Transverse colon (tissue), 4 donors: ENCODE measurements at regions not wholly inside any gene's neighbourhood (a gene's known extent, or its start where the extent isn't known, plus 50 kb on each side); places are given as distances from the start of the nearest gene placed in this dataset.
"Not testable (repeated sequence)": the region's sequence is repeated elsewhere in the genome, so short reads cannot be mapped to it uniquely, and the experiment has no call there.

Experiments used
- DNase-seq: peaks from one replicate; pipeline ENCODE4 v3.0.0-alpha.2; 2019
- H3K27ac ChIP-seq, 4 donors: fragments of 200-600 bp; sonication (generic); 2 replicates each; pipeline ENCODE4 v1.5.1; 2016 to 2018; ENCODE audit warnings: inconsistent platforms in 4 of 4
- H3K27me3 ChIP-seq: fragments of 200-600 bp; sonication (generic); 2 replicates; pipeline ENCODE4 v1.5.1; 2017; ENCODE audit warnings: inconsistent platforms
- H3K36me3 ChIP-seq, 4 donors: fragments of 200-600 bp; sonication (generic); 2 replicates each; pipeline ENCODE4 v1.5.1; 2017 to 2019; ENCODE audit warnings: inconsistent platforms in 4 of 4
- H3K4me1 ChIP-seq, 4 donors: fragments of 200-600 bp; sonication (generic); 2 replicates each; pipeline ENCODE4 v1.5.1; 2017 to 2020; ENCODE audit warnings: inconsistent platforms in 4 of 4
- H3K4me3 ChIP-seq, 4 donors: fragments of 200-600 bp; sonication (generic); 1 replicate in 1 of 4; 2 replicates in 3 of 4; pipeline versions ENCODE4 v1.5.1 to v1.6.1; 2017 to 2019; ENCODE audit warnings: inconsistent platforms in 4 of 4
- H3K9me3 ChIP-seq, 2 donors: fragments of 200-600 bp; sonication (generic); 2 replicates each; pipeline ENCODE4 v1.5.1; 2017 to 2019; ENCODE audit warnings: inconsistent platforms in 2 of 2
- EP300 ChIP-seq: sonication (generic); formaldehyde crosslinking; IDR thresholded peaks from one replicate; pipeline ENCODE4 v1.6.1; 2017; ENCODE audit warnings: antibody characterized with exemption, low read depth
- POLR2A ChIP-seq: fragments of 450-650 bp; IDR thresholded peaks from one replicate; pipeline ENCODE4 v1.6.1; 2016; ENCODE audit warnings: antibody characterized with exemption, mild to moderate bottlenecking, moderate library complexity
- POLR2AphosphoS5 ChIP-seq, 3 donors: sonication (generic); formaldehyde crosslinking; IDR thresholded peaks; one replicate each; pipeline ENCODE4 v1.6.1; 2016; ENCODE audit warnings: antibody characterized with exemption in 3 of 3
- WGBS, 2 donors: methylation state at CpG; one replicate each; pipeline ENCODE4 v1.1.5; 2018; ENCODE audit warnings: low coverage in 1 of 2; 5-methylcytosine and 5-hydroxymethylcytosine counted together
- in situ Hi-C, 4 donors: fragments of 200-750 bp; cut with MboI; loops; one replicate each; pipeline versions ENCODE4 v1.15.0 to v1.15.1; 2017; ENCODE audit warnings: low sequenced_read_pairs in 3 of 4, low pct_ligation_motif_present in 1 of 4, low pct_unique_long_range_greater_than_20kb in 1 of 4
- intact Hi-C: fragments of 100-400 bp; cut with DNase I; formaldehyde crosslinking; loops from one replicate; pipeline ENCODE4 v1.15.1; 2023; ENCODE audit warnings: low total_unique reads
- TF ChIP-seq, protein P1 (sequence below), 5 experiments: fragments of 200-600 bp in 3 of 5; fragments of 450-650 bp in 2 of 5; sonication (generic) in 3 of 5; IDR thresholded peaks; 1 replicate in 2 of 5; 2 replicates in 3 of 5; pipeline ENCODE4 v1.5.1; 2016 to 2017; ENCODE audit warnings: antibody characterized with exemption in 5 of 5, inconsistent platforms in 3 of 5, mild to moderate bottlenecking in 2 of 5, moderate library complexity in 1 of 5

DNA sequence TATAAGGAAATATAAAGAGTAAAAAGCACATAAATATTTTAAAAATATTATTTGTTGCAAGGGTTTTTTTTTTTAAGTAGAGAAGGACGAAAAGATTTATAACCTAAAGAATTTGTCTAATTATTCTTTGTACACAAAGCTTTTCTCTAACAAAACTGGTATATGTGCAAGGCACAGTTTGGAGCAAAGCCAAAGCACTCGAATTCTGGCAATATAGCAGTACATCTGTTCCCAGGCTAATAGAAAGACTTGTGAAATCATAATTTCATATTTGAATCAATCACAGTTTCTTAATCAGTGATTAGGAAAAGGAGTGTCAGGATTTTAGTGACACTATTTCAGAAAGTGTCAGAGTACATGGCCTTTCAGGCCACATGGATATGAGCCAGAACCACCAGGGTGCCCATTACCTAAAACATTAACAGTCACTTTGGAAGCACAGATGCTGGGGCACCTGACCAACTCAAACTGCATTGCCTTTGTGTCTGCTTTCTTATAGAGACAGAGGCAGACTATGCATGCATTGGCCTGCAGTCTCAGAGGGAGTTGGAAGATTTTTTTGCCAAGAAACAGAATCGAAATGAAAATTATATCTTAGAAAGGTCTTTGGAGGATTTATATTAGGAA is 651.8 kb upstream of the SGO1 start:
- in situ Hi-C loops (no loop called here), intact Hi-C loops (no loop called here)
- no peak for DNase-seq
- WGBS, 2 donors = 32 to 35% methylated on average over 3 of the region's 3 CpGs
- Histone ChIP-seq H3K9me3 (peaks cover 0 to 8% of the 10 kb centered on the region in 2 donors), H3K36me3 (no peaks in the 10 kb centered on the region), H3K27me3 (no peaks in the 10 kb centered on the region), H3K4me1 (no peaks in the 10 kb centered on the region), H3K4me3 (no peak overlapping the region), H3K27ac (no peak overlapping the region)
- TF ChIP-seq POLR2AphosphoS5 (IDR thresholded peaks at IDR 0.05) = no peak
- TF ChIP-seq, protein P1, sequence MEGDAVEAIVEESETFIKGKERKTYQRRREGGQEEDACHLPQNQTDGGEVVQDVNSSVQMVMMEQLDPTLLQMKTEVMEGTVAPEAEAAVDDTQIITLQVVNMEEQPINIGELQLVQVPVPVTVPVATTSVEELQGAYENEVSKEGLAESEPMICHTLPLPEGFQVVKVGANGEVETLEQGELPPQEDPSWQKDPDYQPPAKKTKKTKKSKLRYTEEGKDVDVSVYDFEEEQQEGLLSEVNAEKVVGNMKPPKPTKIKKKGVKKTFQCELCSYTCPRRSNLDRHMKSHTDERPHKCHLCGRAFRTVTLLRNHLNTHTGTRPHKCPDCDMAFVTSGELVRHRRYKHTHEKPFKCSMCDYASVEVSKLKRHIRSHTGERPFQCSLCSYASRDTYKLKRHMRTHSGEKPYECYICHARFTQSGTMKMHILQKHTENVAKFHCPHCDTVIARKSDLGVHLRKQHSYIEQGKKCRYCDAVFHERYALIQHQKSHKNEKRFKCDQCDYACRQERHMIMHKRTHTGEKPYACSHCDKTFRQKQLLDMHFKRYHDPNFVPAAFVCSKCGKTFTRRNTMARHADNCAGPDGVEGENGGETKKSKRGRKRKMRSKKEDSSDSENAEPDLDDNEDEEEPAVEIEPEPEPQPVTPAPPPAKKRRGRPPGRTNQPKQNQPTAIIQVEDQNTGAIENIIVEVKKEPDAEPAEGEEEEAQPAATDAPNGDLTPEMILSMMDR (IDR thresholded peaks at IDR 0.05) = no peak
- no peak for TF ChIP-seq POLR2A
- TF ChIP-seq EP300 = no peak

DNA sequence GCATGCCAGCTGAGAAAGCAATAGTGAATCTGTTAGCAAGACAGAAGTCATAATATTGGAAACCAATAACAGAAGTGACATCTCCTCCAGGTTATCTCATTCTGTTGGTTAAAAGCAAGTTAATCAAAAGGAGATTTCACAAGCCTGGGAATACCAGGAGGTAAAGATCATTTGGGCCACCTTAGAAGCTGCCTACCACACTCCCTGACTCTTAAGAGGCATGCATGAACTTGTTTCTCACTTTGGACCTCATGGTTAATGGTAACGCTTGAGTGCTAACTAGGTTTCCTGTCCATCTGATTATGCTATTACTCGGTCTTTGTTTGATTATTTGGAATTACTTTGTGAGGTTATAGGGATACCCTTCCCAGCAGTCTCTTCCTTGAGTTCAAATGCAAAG is 650.8 kb upstream of the SGO1 start:
- in situ Hi-C loops = no loop called here
- 80% methylated on average over 1 to 2 of the region's 2 CpGs for WGBS, 2 donors
- DNase-seq = no peak
- Histone ChIP-seq H3K36me3 (no peaks in the 10 kb centered on the region), H3K4me3 (no peak overlapping the region), H3K4me1 (no peaks in the 10 kb centered on the region), H3K27me3 (no peaks in the 10 kb centered on the region), H3K9me3 (peaks cover 0 to 8% of the 10 kb centered on the region in 2 donors), H3K27ac (no peak overlapping the region)
- intact Hi-C loops = no loop called here
- TF ChIP-seq POLR2AphosphoS5 (IDR thresholded peaks at IDR 0.05) (no peak), POLR2A (no peak), EP300 (no peak)
- TF ChIP-seq, protein P1 (IDR thresholded peaks at IDR 0.05) = no peak

GRCh38 chr3:20832963-20833362 is 647.0 kb upstream of the SGO1 start:
- Histone ChIP-seq H3K9me3 (peaks cover 0 to 8% of the 10 kb centered on the region in 2 donors), H3K27me3 (no peaks in the 10 kb centered on the region), H3K36me3 (no peaks in the 10 kb centered on the region), H3K4me3 (no peak overlapping the region), H3K27ac (no peak overlapping the region), H3K4me1 (no peaks in the 10 kb centered on the region)
- DNase-seq = no peak
- intact Hi-C loops = no loop called here
- TF ChIP-seq POLR2A = no peak
- TF ChIP-seq EP300 = no peak
- TF ChIP-seq, protein P1 (IDR thresholded peaks at IDR 0.05) = no peak
- TF ChIP-seq POLR2AphosphoS5 (IDR thresholded peaks at IDR 0.05) = no peak
- 69 to 74% methylated on average over 2 of the region's 2 CpGs for WGBS, 2 donors
- in situ Hi-C loops = no loop called here

DNA sequence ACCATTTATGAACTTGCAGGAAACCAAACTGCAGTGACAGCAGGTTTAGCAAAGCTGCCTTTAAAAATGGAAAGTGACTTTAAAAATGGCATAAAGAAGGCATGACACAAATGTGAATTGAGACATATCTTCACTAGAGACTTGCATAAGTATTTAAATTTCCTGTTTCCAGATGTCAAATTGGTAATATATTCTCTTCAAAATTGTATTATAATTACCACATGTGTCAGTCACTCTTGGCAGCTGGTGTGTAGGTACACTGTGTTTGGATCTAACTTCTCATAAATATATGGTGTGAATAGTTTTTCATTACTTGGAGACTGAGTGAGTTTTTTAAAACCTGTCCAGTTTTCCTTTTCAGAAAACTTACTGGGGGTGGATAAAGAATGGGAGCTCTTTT is 636.2 kb upstream of the SGO1 start:
- H3K4me1 ChIP-seq = no peaks in the 10 kb centered on the region
- no peaks in the 10 kb centered on the region for H3K27me3 ChIP-seq
- H3K36me3 ChIP-seq = no peaks in the 10 kb centered on the region
- no peak for DNase-seq
- no peak overlapping the region for H3K27ac ChIP-seq
- H3K4me3 ChIP-seq = no peak overlapping the region
- TF ChIP-seq, protein P1 (IDR thresholded peaks at IDR 0.05) = no peak
- no peak for TF ChIP-seq POLR2AphosphoS5 (IDR thresholded peaks at IDR 0.05)
- TF ChIP-seq POLR2A = no peak
- no peak for TF ChIP-seq EP300
- H3K9me3 ChIP-seq = peaks cover 14% of the 10 kb centered on the region in 2 donors
- in situ Hi-C loops = no loop called here
- intact Hi-C loops = no loop called here

GRCh38 chr3:20820872-20821271 is 634.9 kb upstream of the SGO1 start:
- H3K4me3 ChIP-seq, intact Hi-C loops, DNase-seq, H3K27me3 ChIP-seq, H3K4me1 ChIP-seq, H3K36me3 ChIP-seq, in situ Hi-C loops, H3K27ac ChIP-seq: not testable (repeated sequence)
- H3K9me3 ChIP-seq = peaks cover 14% of the 10 kb centered on the region in 2 donors
- 91% methylated on average over 9 of the region's 9 CpGs; no CpG with 5 or more reads in 1 of the 2 donors for WGBS, 2 donors
